K562 (cell line): ENCODE measurements at regions not wholly inside any gene's neighbourhood (a gene's known extent, or its start where the extent isn't known, plus 50 kb on each side); places are given as distances from the start of the nearest gene placed in this dataset.

Experiments used
- ATAC-seq: fragments of 200-7000 bp; cut with Tn5 transposase; 3 replicates; pipeline ENCODE4 v1.9.1; 2020; ENCODE audit warnings: moderate library complexity
- BruUV-seq: library from RNA; stranded (reverse); fragments of 400-500 nt; replicated peaks from 2 replicates; lab custom pipeline; 2021; lab: Mats Ljungman, UMichigan
- CTCF ChIA-PET: fragments of 300-600 bp; formaldehyde crosslinking; extraction: SDS; loops from one replicate; lab custom pipeline; 2021; ENCODE audit warnings: low intra/inter-chr PET ratio; lab: Yijun Ruan, JAX
- POLR2A ChIA-PET: fragments of 300-600, 350-650 bp; sonication (Branson Sonifier 250); formaldehyde crosslinking; extraction: SDS; loops from one replicate; lab custom pipeline; 2021; ENCODE audit warnings: antibody characterized with exemption, inconsistent platforms; lab: Yijun Ruan, JAX
- DNase-seq, 4 experiments: peaks; one replicate each; pipeline versions ENCODE4 v3.0.0 to v3.0.0-alpha.2; 2011 to 2018; ENCODE audit warnings: low spot score in 3 of 4, mixed read lengths in 3 of 4; ENCODE audit errors: extremely low read depth in 1 of 4
- FAIRE-seq: peaks from 2 replicates; lab custom pipeline; 2011; peaks lifted over from hg19 to GRCh38; lab: Jason Lieb, UNC
- H2AFZ ChIP-seq: 2 replicates; pipeline ENCODE4 v1.6.0; 2011; ENCODE audit warnings: low read depth, low read length, control low read depth, inconsistent platforms
- H3K27ac ChIP-seq: fragments of 200-600 bp; 3 replicates; pipeline ENCODE4 v1.8.0; 2011; ENCODE audit warnings: low read depth, mild to moderate bottlenecking, control low read depth, inconsistent platforms, low read length, moderate library complexity, mixed read lengths; ENCODE audit errors: extremely low read depth
- H3K27me3 ChIP-seq, 2 experiments: fragments of 300-600 bp in 1 of 2; 2 replicates in 1 of 2; 3 replicates in 1 of 2; pipeline versions ENCODE4 v1.6.0 to v1.8.0; 2011; ENCODE audit warnings: inconsistent platforms in 2 of 2, low read length in 2 of 2, mild to moderate bottlenecking in 1 of 2, mixed read lengths in 1 of 2, moderate library complexity in 1 of 2; ENCODE audit not compliant: control insufficient read depth in 2 of 2, insufficient read depth in 2 of 2
- H3K36me3 ChIP-seq: fragments of 300-600 bp; 3 replicates; pipeline ENCODE4 v1.8.0; 2011; ENCODE audit warnings: mild to moderate bottlenecking, low read length, inconsistent platforms; ENCODE audit not compliant: control insufficient read depth, insufficient read depth
- H3K4me1 ChIP-seq, 2 experiments: fragments of 200-600 bp in 1 of 2; replicated peaks in 1 of 2; 2 replicates in 1 of 2; 3 replicates in 1 of 2; pipeline versions ENCODE4 v1.5.1 to v1.8.0; 2011; ENCODE audit warnings: inconsistent platforms in 2 of 2, low read length in 2 of 2, mild to moderate bottlenecking in 1 of 2, mixed read lengths in 1 of 2, moderate library complexity in 1 of 2; ENCODE audit not compliant: control insufficient read depth in 2 of 2, insufficient read depth in 2 of 2
- H3K4me2 ChIP-seq: 2 replicates; pipeline ENCODE4 v1.6.1; 2011; ENCODE audit warnings: low read length, control low read depth, inconsistent platforms, mixed read lengths; ENCODE audit not compliant: insufficient read depth
- H3K4me3 ChIP-seq: fragments of 200-600 bp; sonication (generic), shearing (Covaris generic); 2 replicates; pipeline ENCODE4 v1.5.1; 2016; ENCODE audit warnings: control low read depth, inconsistent platforms
- H3K79me2 ChIP-seq: fragments of 200-600 bp; 3 replicates; pipeline ENCODE4 v1.8.0; 2011; ENCODE audit warnings: low read length, inconsistent platforms; ENCODE audit not compliant: control insufficient read depth, insufficient read depth
- H3K9ac ChIP-seq, 2 experiments: 2 replicates each; pipeline versions ENCODE4 v1.6.0 to v1.6.1; 2011; ENCODE audit warnings: low read depth in 2 of 2, low read length in 2 of 2, control low read depth in 1 of 2, inconsistent platforms in 1 of 2, mild to moderate bottlenecking in 1 of 2, mixed read lengths in 1 of 2; ENCODE audit not compliant: insufficient read depth in 1 of 2
- H3K9me1 ChIP-seq: one replicate; pipeline ENCODE4 v1.6.0; 2011; ENCODE audit warnings: inconsistent platforms, mild to moderate bottlenecking, low read length, moderate library complexity; ENCODE audit not compliant: control insufficient read depth, insufficient read depth
- H3K9me3 ChIP-seq: replicated peaks from 2 replicates; pipeline ENCODE4 v1.5.1; 2011; ENCODE audit warnings: low read depth, low read length, inconsistent platforms; ENCODE audit not compliant: control insufficient read depth, insufficient read depth
- H4K20me1 ChIP-seq: replicated peaks from 2 replicates; pipeline ENCODE4 v1.6.1; 2011; ENCODE audit warnings: low read length, inconsistent platforms, mixed read lengths; ENCODE audit not compliant: control insufficient read depth, insufficient read depth
- CCNT2 ChIP-seq: IDR thresholded peaks from 2 replicates; pipeline ENCODE4 v1.6.1; 2011; ENCODE audit warnings: borderline replicate concordance, low read depth, mild to moderate bottlenecking, moderate library complexity, mixed read lengths, low read length; ENCODE audit not compliant: insufficient read length; ENCODE audit errors: extremely low read depth
- CEBPG ChIP-seq, 3 experiments: fragments of 200-800 bp in 1 of 3; sonication (Bioruptor generic) in 1 of 3; sonication (generic) in 1 of 3; formaldehyde crosslinking in 1 of 3; IDR thresholded peaks in 2 of 3; conservative IDR thresholded peaks in 1 of 3; 2 replicates each; pipeline versions ENCODE4 v1.6.1 to v1.8.0; 2016 to 2022; ENCODE audit warnings: missing compliant biosample characterization in 2 of 3, missing genetic modification characterization in 2 of 3, mild to moderate bottlenecking in 1 of 3, missing genetic modification reagents in 1 of 3
- HIVEP1 ChIP-seq: fragments of 250-450 bp; sonication (Bioruptor Pico); IDR thresholded peaks from 2 replicates; pipeline ENCODE4 v1.4.0; 2020; ENCODE audit warnings: mild to moderate bottlenecking
- JUNB ChIP-seq: fragments of 450-650 bp; formaldehyde crosslinking; conservative IDR thresholded peaks from 2 replicates; pipeline ENCODE4 v1.4.0; 2020; ENCODE audit warnings: mild to moderate bottlenecking
- MCM5 ChIP-seq: fragments of 450-650 bp; IDR thresholded peaks from 2 replicates; pipeline ENCODE4 v1.6.1; 2016; ENCODE audit warnings: low read depth
- NKRF ChIP-seq: fragments of 450-650 bp; IDR thresholded peaks from 2 replicates; pipeline ENCODE4 v1.6.1; 2016; ENCODE audit warnings: borderline replicate concordance
- PRDM10 ChIP-seq: fragments of 450-650 bp; IDR thresholded peaks from 2 replicates; pipeline ENCODE4 v1.6.1; 2018; ENCODE audit not compliant: partially characterized antibody
- RBFOX2 ChIP-seq: fragments of 200-400 bp; formaldehyde crosslinking; IDR thresholded peaks from 2 replicates; pipeline ENCODE4 v1.6.1; 2017; ENCODE audit warnings: low read depth, mild to moderate bottlenecking, low read length, moderate library complexity
- SMAD4 ChIP-seq: fragments of 250-450 bp; sonication (Bioruptor Pico); conservative IDR thresholded peaks from 2 replicates; pipeline ENCODE4 v1.8.0; 2021; ENCODE audit warnings: inconsistent platforms, mild to moderate bottlenecking, moderate library complexity
- SMARCC2 ChIP-seq: fragments of 450-650 bp; IDR thresholded peaks from 2 replicates; pipeline ENCODE4 v1.6.1; 2017; ENCODE audit warnings: antibody characterized with exemption, moderate library complexity, mild to moderate bottlenecking, low read depth
- ZNF232 ChIP-seq: sonication (generic); formaldehyde crosslinking; IDR thresholded peaks from 2 replicates; pipeline ENCODE4 v1.8.0; 2022; ENCODE audit warnings: mild to moderate bottlenecking, missing genetic modification reagents
- WGBS: fragments of 100-300 bp; shearing (Covaris generic); methylation state at CpG from one replicate; pipeline ENCODE4 v1.1.6; 2016; ENCODE audit warnings: low coverage, mixed read lengths; ENCODE audit not compliant: insufficient coverage; ENCODE audit errors: missing lambda C conversion rate; 5-methylcytosine and 5-hydroxymethylcytosine counted together
- in situ Hi-C: fragments of 300-500 bp; cut with MboI; formaldehyde crosslinking; loops from 4 replicates; pipeline ENCODE4 v1.15.0; 2018; ENCODE audit warnings: inconsistent platforms, mixed read lengths
- intact Hi-C: fragments of 100-400 bp; cut with micrococcal nuclease; formaldehyde crosslinking; loops from 2 replicates; pipeline ENCODE4 v1.14.2; 2022
- TF ChIP-seq, protein P1 (sequence below): fragments of 250-450 bp; sonication (Bioruptor Pico); IDR thresholded peaks from 2 replicates; pipeline ENCODE4 v1.8.0; 2022; ENCODE audit warnings: inconsistent platforms
- TF ChIP-seq, protein P2 (sequence below): fragments of 450-650 bp; conservative IDR thresholded peaks from 2 replicates; pipeline ENCODE4 v1.6.1; 2016; ENCODE audit warnings: missing genetic modification characterization, low read depth, mild to moderate bottlenecking, missing compliant biosample characterization, moderate library complexity

GRCh38 chr4:142959173-142959572 is 113.1 kb upstream of the INPP4B start:
- CTCF ChIA-PET, result no interaction called here
- BruUV-seq, result no TSS peak
- TF ChIP-seq CCNT2, result no peak
- no peak for TF ChIP-seq SMARCC2
- no peak for TF ChIP-seq HIVEP1 (CRISPR knock-in tag)
- no peak for TF ChIP-seq PRDM10
- TF ChIP-seq ZNF232 (CRISPR knock-in tag), result no peak
- TF ChIP-seq MCM5, result no peak
- TF ChIP-seq SMAD4 (CRISPR knock-in tag), result no peak
- no peak for TF ChIP-seq RBFOX2
- TF ChIP-seq, protein P1, sequence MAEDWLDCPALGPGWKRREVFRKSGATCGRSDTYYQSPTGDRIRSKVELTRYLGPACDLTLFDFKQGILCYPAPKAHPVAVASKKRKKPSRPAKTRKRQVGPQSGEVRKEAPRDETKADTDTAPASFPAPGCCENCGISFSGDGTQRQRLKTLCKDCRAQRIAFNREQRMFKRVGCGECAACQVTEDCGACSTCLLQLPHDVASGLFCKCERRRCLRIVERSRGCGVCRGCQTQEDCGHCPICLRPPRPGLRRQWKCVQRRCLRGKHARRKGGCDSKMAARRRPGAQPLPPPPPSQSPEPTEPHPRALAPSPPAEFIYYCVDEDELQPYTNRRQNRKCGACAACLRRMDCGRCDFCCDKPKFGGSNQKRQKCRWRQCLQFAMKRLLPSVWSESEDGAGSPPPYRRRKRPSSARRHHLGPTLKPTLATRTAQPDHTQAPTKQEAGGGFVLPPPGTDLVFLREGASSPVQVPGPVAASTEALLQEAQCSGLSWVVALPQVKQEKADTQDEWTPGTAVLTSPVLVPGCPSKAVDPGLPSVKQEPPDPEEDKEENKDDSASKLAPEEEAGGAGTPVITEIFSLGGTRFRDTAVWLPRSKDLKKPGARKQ (CRISPR knock-in tag), result no peak
- no peak for TF ChIP-seq JUNB (CRISPR knock-in tag)
- no peak for TF ChIP-seq CEBPG (CRISPR knock-in tag; IDR thresholded peaks at IDR 0.05)
- peak in 1 of 2 experiments; percentile 55; a peak in 1 of 4 replicates for TF ChIP-seq CEBPG (tag; conservative IDR thresholded peaks at IDR 0.05 in 1 of 2, IDR thresholded peaks at IDR 0.05 in 1 of 2)
- TF ChIP-seq, protein P2, sequence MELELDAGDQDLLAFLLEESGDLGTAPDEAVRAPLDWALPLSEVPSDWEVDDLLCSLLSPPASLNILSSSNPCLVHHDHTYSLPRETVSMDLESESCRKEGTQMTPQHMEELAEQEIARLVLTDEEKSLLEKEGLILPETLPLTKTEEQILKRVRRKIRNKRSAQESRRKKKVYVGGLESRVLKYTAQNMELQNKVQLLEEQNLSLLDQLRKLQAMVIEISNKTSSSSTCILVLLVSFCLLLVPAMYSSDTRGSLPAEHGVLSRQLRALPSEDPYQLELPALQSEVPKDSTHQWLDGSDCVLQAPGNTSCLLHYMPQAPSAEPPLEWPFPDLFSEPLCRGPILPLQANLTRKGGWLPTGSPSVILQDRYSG (tag), result no peak
- TF ChIP-seq NKRF, result no peak

More at GRCh38 chr4:142959173-142959572, 113.1 kb upstream of the INPP4B start:
- ATAC-seq (no peak), DNase-seq (no peak), FAIRE-seq (no peak)
- Histone ChIP-seq H3K79me2 (no peaks in the 10 kb centered on the region), H3K27ac (no peak overlapping the region), H3K9me1 (no peaks in the 10 kb centered on the region), H4K20me1 (no peaks in the 10 kb centered on the region), H3K4me2 (no peak overlapping the region), H3K27me3 (no peaks in the 10 kb centered on the region), H3K4me3 (no peak overlapping the region), H2AFZ (no peak overlapping the region), H3K36me3 (no peaks in the 10 kb centered on the region), H3K4me1 (no peaks in the 10 kb centered on the region), H3K9me3 (no peaks in the 10 kb centered on the region; the same call in 1 of the 2 replicates), H3K9ac (no peak overlapping the region)
- intact Hi-C loops (no loop called here), in situ Hi-C loops (no loop called here)
- POLR2A ChIA-PET, result no interaction called here
- 0% methylated on average over 1 of the region's 1 CpG for WGBS
